ENCODE measurements at regions not wholly inside any gene's neighbourhood (a gene's known extent, or its start where the extent isn't known, plus 50 kb on each side); places are given as distances from the start of the nearest gene placed in this dataset.

DNA sequence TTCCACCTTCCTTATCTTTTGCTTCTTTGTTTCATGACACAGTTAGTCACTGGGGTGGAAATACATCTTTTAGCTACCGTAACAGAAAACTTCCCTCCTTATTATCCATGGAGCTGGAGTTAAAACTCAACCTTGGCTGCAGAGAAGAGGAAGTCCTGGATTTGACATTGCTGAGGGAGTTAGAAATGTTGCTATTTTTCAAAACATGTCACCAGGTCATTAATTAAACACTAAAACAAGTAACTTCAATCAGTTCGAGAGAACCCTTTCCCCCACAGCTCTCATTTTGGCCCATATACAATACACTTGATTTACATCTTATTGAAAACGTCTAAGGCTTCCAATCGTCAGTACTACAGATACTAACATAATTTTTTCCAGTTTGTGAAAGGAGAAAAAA lies 237.9 kb upstream of the CD180 start:
- no peak for DNase-seq

- DNase-seq, result no peak
Measured at GRCh38 chr5:67432606-67433005, 236.0 kb upstream of the CD180 start.

GRCh38 chr5:67431191-67431590 lies 234.6 kb upstream of the CD180 start:
- DNase-seq, result no peak

DNA sequence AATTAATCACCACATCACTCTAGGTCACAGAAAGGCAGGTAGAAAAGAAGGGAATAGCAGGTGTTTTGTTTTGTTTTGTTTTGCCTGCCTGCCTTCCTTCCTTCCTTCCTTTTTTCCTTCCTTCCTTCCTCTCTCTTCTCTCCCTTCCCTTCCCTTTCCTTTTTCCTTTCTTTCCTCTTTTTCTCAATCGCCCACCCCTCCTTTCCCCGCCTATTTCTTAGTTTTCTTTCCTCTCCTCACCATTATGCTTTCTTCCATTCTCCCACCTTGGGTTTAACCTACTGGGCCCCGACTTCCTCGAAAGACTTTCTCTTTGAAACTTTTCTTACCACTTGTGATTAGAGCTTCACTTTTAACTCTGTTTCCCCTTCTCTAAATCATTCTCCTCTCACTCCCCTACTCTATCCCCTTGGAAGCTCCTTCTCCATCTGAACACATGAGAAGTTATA lies 231.3 kb upstream of the CD180 start:
- no peak for DNase-seq

- DNase-seq, result no peak
Measured at GRCh38 chr5:67426961-67427849, 230.6 kb upstream of the CD180 start.

DNA sequence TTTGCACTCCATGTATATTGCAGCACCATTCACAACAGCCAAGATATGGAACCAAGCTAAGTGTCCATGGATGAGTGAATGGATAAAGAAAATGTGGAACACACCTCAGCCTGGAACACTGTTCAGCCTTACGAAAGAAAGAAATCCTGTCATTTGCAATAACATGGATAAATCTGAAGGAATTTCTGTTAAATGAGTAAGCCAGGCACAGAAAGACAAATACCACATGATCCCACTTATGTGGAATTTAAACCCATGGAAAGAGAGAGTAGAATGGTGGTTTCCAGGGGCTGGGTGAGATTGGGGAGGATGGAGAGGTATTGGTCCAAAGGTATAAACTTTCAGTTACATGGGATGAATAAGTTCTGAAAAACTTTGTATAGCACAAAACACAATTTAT lies 228.9 kb upstream of the CD180 start:
- no peak for DNase-seq

GRCh38 chr5:67417839-67418238 lies 221.2 kb upstream of the CD180 start:
- no peak for DNase-seq

GRCh38 chr5:67416986-67417385 lies 220.4 kb upstream of the CD180 start:
- DNase-seq, result no peak

DNA sequence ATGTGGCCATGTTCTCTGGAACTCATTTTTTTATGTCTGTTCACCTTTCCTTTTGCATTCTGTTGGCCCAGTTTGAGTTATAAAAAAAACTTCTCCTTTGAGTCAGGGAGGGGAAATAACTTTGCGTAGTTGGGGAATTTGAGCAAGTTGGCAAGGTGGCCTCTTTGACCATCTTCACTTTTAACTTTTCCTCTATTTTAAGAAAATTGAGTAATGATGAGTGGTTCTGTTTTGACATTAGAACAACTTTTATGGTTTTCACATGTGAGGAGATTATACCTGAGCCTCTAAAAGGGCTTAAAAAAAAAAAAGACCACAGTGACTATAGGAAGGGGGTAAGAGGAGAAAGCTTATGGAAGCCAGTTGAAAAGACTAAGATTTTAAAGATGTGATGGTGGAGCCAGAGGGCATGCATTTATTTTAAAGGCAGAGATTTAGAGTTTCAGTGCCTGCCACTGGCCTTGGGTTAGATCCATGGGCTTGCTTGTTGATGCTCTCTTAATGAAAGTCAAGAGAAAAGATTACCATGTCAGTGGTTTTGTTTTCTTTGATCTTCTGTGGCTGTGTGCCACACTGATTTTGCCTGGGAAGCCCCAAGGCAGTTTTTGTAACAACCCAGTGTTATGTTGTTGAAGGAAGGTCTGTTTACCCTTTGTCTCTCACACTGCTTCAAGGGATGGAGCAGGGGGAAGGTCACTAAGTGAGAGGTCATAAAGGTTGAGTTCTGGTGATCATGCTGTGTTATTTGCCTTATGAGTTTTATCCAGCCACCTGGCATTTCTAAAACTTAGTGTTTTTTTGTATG lies 219.7 kb upstream of the CD180 start:
- DNase-seq, result peak; percentile 18

GRCh38 chr5:67414712-67415111 lies 218.1 kb upstream of the CD180 start:
- DNase-seq, result no peak

GRCh38 chr5:67413721-67414120 lies 217.1 kb upstream of the CD180 start:
- DNase-seq, result no peak

GRCh38 chr5:67409126-67409777 lies 212.7 kb upstream of the CD180 start:
- DNase-seq, result no peak

- DNase-seq, result no peak
Measured at GRCh38 chr5:67407979-67408378, 211.4 kb upstream of the CD180 start.

- DNase-seq, result no peak
Measured at GRCh38 chr5:67405755-67406154, 209.2 kb upstream of the CD180 start.

DNA sequence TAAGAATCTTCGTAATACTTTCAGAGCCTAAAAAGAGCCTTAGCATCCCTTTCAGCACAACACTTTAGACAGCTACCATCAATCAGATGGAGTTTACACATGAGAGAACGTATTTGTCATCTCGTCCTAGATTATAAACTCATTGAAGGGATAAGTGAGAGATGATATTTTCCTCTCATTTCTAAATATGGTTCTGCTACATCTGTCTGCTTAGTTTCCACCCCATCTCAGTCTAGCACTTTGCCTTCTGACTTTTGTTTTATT lies 208.4 kb upstream of the CD180 start:
- no peak for DNase-seq

DNA sequence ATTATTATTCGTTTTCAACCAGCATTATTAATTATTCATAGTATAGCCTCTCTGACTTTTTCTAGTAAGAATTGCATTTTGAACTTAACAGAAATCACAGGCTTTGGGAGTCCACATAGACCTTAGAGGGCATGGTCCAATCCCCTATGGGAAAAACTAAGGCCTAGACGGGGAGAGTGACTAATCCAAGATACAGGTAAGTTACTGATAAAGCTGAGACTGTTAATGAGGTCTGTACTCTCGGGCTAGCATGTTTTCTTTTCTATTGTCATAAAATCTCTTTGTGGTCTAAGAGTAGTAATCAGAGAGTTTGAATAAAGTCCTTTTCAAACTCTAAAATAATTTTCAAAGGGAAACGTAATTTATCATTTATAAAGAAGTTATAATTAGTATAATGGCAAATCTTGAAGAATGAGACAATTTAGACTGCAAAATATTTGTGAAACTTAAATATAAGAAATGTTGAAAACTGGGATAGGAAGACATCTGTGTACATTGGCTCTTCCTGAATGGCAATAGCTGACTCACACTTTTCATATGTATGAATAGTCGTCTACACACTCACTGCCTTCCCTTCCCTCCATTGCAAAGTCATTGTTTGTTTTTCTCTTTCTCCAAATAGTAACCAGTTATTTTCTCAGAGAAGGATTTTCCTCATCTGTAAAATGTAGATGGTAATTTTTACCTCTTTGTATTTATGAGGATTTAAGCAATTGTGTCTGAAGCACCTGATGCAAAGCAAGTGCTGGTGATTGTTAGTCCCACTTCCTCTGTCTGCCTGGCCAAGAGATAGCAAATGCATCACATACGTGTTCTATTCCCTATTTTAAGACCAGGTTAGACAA lies 207.9 kb upstream of the CD180 start:
- no peak for DNase-seq

GRCh38 chr5:67402526-67402925 lies 205.9 kb upstream of the CD180 start:
- DNase-seq, result no peak

- no peak for DNase-seq
Measured at GRCh38 chr5:67401172-67401571, 204.6 kb upstream of the CD180 start.

DNA sequence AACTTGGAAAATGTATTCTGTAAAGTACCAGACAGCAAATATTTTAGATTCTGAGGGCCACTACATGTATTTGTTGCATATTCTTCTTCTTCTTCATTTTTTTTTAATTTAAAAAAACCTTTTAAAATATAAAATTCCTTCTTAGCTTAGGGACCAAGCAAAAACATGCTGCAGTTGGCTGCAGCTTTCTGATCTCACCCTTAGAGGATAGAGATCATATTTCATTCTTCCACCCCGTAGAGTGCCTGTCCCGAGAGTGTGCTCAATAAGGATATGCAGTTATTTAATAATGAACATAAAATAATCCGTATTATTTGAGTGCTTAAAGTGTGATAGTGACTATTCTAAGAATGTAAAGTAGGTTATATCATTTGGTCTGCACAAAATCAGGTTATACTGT lies 204.2 kb upstream of the CD180 start:
- no peak for DNase-seq

DNA sequence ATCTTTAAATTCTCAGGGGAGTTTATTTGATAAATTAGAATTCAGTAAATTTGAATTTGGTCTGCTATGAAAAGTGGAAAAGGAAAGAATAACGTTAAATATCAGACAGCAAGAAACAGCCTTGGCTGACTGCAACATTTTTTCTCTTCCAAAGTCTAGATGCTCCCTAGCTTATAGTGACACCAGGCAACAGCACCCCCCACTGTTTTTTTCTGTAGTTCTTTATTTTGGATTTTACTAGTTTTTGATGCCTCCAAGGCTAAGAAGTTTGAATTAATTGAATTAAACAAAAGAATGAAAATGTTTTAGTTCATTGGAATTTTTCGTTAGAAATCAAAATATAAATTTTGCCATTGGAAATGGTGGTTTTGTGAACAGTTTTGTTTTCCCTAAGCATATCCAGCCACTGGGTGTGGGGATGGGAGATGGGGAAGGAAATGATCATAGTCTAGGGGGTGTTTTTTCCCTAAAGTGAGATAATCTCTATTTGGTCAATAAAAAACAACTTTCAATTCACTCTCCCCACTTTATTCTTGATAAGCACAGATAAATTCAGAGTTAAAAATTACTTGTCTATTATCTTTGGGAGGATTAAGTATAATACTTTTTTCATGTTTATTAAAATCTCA lies 199.3 kb upstream of the CD180 start:
- no peak for DNase-seq

DNA sequence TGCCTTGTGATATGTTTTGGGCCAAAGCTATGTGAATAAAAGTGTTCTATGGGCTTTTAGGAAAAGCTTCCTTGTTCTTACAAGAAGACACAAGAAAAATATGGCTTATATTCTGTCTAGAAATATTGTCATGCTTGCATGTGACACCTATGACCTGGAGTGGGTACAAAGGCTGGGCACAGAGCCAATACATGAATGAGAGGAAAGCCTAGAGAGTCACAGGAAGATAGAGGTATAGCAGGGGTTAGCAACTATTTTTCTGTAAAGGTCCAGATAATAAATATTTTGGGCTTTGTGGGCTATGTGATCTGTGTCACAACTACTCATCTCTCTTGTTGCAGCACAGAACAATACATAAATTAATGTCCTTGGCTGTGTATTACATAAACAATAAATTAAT lies 196.6 kb upstream of the CD180 start:
- no peak for DNase-seq

- DNase-seq, result no peak
Measured at GRCh38 chr5:67390935-67391334, 194.3 kb upstream of the CD180 start.

Data from CD4-positive, alpha-beta T cell treated with Interleukin-12 subunit alpha and Interleukin-12 subunit beta, for 1 hour (primary cell).